Immature natural killer cell (primary cell): ENCODE measurements at regions not wholly inside any gene's neighbourhood (a gene's known extent, or its start where the extent isn't known, plus 50 kb on each side); places are given as distances from the start of the nearest gene placed in this dataset.

Experiments
- DNase-seq, 3 donors: peaks; one replicate each; pipeline ENCODE4 v3.0.0; 2022; ENCODE audit warnings: mixed read lengths in 1 of 3
- H3K27ac Mint-ChIP-seq, 6 donors: one replicate each; pipeline ENCODE4 v1.8.0; 2020; ENCODE audit warnings: mixed read lengths in 6 of 6, mild to moderate bottlenecking in 5 of 6, inconsistent platforms in 4 of 6, moderate library complexity in 3 of 6
- H3K27me3 Mint-ChIP-seq, 3 donors: one replicate each; pipeline ENCODE4 v1.8.0; 2020 to 2021; ENCODE audit warnings: low read depth in 3 of 3, mild to moderate bottlenecking in 3 of 3, mixed read lengths in 3 of 3, moderate library complexity in 3 of 3, inconsistent platforms in 1 of 3
- H3K36me3 Mint-ChIP-seq, 3 donors: one replicate each; pipeline ENCODE4 v1.8.0; 2020; ENCODE audit warnings: mixed read lengths in 3 of 3, inconsistent platforms in 2 of 3, mild to moderate bottlenecking in 2 of 3
- H3K4me1 Mint-ChIP-seq, 2 donors: one replicate each; pipeline ENCODE4 v1.8.0; 2020; ENCODE audit warnings: inconsistent platforms in 2 of 2, mild to moderate bottlenecking in 2 of 2, mixed read lengths in 2 of 2, moderate library complexity in 1 of 2
- H3K4me3 Mint-ChIP-seq, 5 donors: one replicate each; pipeline ENCODE4 v1.8.0; 2020; ENCODE audit warnings: mild to moderate bottlenecking in 5 of 5, mixed read lengths in 5 of 5, inconsistent platforms in 3 of 5, moderate library complexity in 3 of 5
- H3K9me3 Mint-ChIP-seq, 6 donors: one replicate each; pipeline ENCODE4 v1.8.0; 2020; ENCODE audit warnings: mild to moderate bottlenecking in 6 of 6, mixed read lengths in 6 of 6, inconsistent platforms in 4 of 6, moderate library complexity in 3 of 6

- Mint-ChIP-seq H3K4me1 (no peaks in the 10 kb centered on the region), H3K9me3 (peaks cover 0 to 12% (median 7%) of the 10 kb centered on the region in 6 donors), H3K4me3 (no peak overlapping the region), H3K27ac (no peak overlapping the region), H3K27me3 (no peaks in the 10 kb centered on the region), H3K36me3 (no peaks in the 10 kb centered on the region)
- no peak for DNase-seq
These were observed 254.6 kb upstream of the RND3 start for GRCh38 chr2:150742094-150742493.

- Mint-ChIP-seq H3K9me3 (peaks cover 0 to 16% (median 4%) of the 10 kb centered on the region in 6 donors), H3K36me3 (no peaks in the 10 kb centered on the region), H3K27ac (no peak overlapping the region), H3K4me3 (no peak overlapping the region), H3K4me1 (no peaks in the 10 kb centered on the region), H3K27me3 (no peaks in the 10 kb centered on the region)
- DNase-seq, result no peak
These were observed 248.5 kb upstream of the RND3 start for GRCh38 chr2:150735894-150736498.

- H3K9me3 Mint-ChIP-seq, result peaks cover 0 to 17% (median 8%) of the 10 kb centered on the region in 6 donors
- no peak overlapping the region for H3K4me3 Mint-ChIP-seq
- peaks cover 0 to 2% (median 0%) of the 10 kb centered on the region in 3 donors for H3K27me3 Mint-ChIP-seq
- H3K4me1 Mint-ChIP-seq, result no peaks in the 10 kb centered on the region
- H3K36me3 Mint-ChIP-seq, result no peaks in the 10 kb centered on the region
- no peak for DNase-seq
- no peak overlapping the region for H3K27ac Mint-ChIP-seq
These were observed 245.7 kb upstream of the RND3 start for GRCh38 chr2:150733051-150733618.

- Mint-ChIP-seq H3K4me1 (no peaks in the 10 kb centered on the region), H3K27ac (no peak overlapping the region), H3K9me3 (peaks cover 0 to 24% (median 8%) of the 10 kb centered on the region in 6 donors), H3K27me3 (peaks cover 0 to 2% (median 2%) of the 10 kb centered on the region in 3 donors), H3K36me3 (no peaks in the 10 kb centered on the region), H3K4me3 (no peak overlapping the region)
- no peak for DNase-seq
These were observed 245.0 kb upstream of the RND3 start for GRCh38 chr2:150732491-150732890.

GRCh38 chr2:150732064-150732463 is 244.6 kb upstream of the RND3 start:
- DNase-seq, result no peak
- Mint-ChIP-seq H3K27ac (no peak overlapping the region), H3K9me3 (peaks cover 0 to 24% (median 8%) of the 10 kb centered on the region in 6 donors), H3K27me3 (peaks cover 0 to 2% (median 2%) of the 10 kb centered on the region in 3 donors), H3K4me1 (no peaks in the 10 kb centered on the region), H3K4me3 (no peak overlapping the region), H3K36me3 (no peaks in the 10 kb centered on the region)

- Mint-ChIP-seq H3K27me3 (peaks cover 0 to 2% (median 2%) of the 10 kb centered on the region in 3 donors), H3K4me1 (no peaks in the 10 kb centered on the region), H3K4me3 (no peak overlapping the region), H3K9me3 (peaks cover 0 to 19% (median 6%) of the 10 kb centered on the region in 6 donors), H3K27ac (no peak overlapping the region), H3K36me3 (no peaks in the 10 kb centered on the region)
- no peak for DNase-seq
These were observed 242.1 kb upstream of the RND3 start for GRCh38 chr2:150729495-150729955.

- peaks cover 9 to 24% (median 13%) of the 10 kb centered on the region in 6 donors for H3K9me3 Mint-ChIP-seq
- no peak for DNase-seq
- no peaks in the 10 kb centered on the region for H3K36me3 Mint-ChIP-seq
- peaks cover 0 to 3% (median 0%) of the 10 kb centered on the region in 3 donors for H3K27me3 Mint-ChIP-seq
- H3K4me3 Mint-ChIP-seq, result no peak overlapping the region
- H3K4me1 Mint-ChIP-seq, result no peaks in the 10 kb centered on the region
- no peak overlapping the region for H3K27ac Mint-ChIP-seq
These were observed 230.8 kb upstream of the RND3 start for GRCh38 chr2:150718280-150718679.

- Mint-ChIP-seq H3K4me3 (no peak overlapping the region), H3K9me3 (peaks cover 2 to 22% (median 7%) of the 10 kb centered on the region in 6 donors), H3K4me1 (no peaks in the 10 kb centered on the region), H3K36me3 (no peaks in the 10 kb centered on the region), H3K27ac (no peak overlapping the region), H3K27me3 (peaks cover 0 to 3% (median 0%) of the 10 kb centered on the region in 3 donors)
- DNase-seq, result no peak
These were observed 228.7 kb upstream of the RND3 start for GRCh38 chr2:150716186-150716585.

GRCh38 chr2:150715501-150715900 is 228.0 kb upstream of the RND3 start:
- Mint-ChIP-seq H3K36me3 (no peaks in the 10 kb centered on the region), H3K4me3 (no peak overlapping the region), H3K4me1 (no peaks in the 10 kb centered on the region), H3K27ac (no peak overlapping the region), H3K27me3 (peaks cover 0 to 3% (median 0%) of the 10 kb centered on the region in 3 donors), H3K9me3 (peaks cover 0 to 18% (median 6%) of the 10 kb centered on the region in 6 donors)
- no peak for DNase-seq

- no peak overlapping the region for H3K4me3 Mint-ChIP-seq
- H3K36me3 Mint-ChIP-seq, result no peaks in the 10 kb centered on the region
- H3K27ac Mint-ChIP-seq, result no peak overlapping the region
- no peak for DNase-seq
- no peaks in the 10 kb centered on the region for H3K4me1 Mint-ChIP-seq
- H3K27me3 Mint-ChIP-seq, result peaks cover 0 to 3% (median 0%) of the 10 kb centered on the region in 3 donors
- peaks cover 0 to 18% (median under 1%) of the 10 kb centered on the region in 6 donors for H3K9me3 Mint-ChIP-seq
These were observed 223.4 kb upstream of the RND3 start for GRCh38 chr2:150710916-150711315.

- Mint-ChIP-seq H3K36me3 (no peaks in the 10 kb centered on the region), H3K4me1 (no peaks in the 10 kb centered on the region), H3K27me3 (peaks cover 0 to 3% (median 0%) of the 10 kb centered on the region in 3 donors), H3K4me3 (no peak overlapping the region), H3K9me3 (peaks cover 0 to 20% (median under 1%) of the 10 kb centered on the region in 6 donors), H3K27ac (no peak overlapping the region)
- no peak for DNase-seq
These were observed 222.6 kb upstream of the RND3 start for GRCh38 chr2:150710041-150710440.

GRCh38 chr2:150706561-150706960 is 219.1 kb upstream of the RND3 start:
- no peaks in the 10 kb centered on the region for H3K36me3 Mint-ChIP-seq
- no peak overlapping the region for H3K27ac Mint-ChIP-seq
- no peak overlapping the region for H3K4me3 Mint-ChIP-seq
- H3K4me1 Mint-ChIP-seq, result no peaks in the 10 kb centered on the region
- no peak for DNase-seq
- H3K9me3 Mint-ChIP-seq, result peaks cover 2 to 14% (median 6%) of the 10 kb centered on the region in 6 donors
- H3K27me3 Mint-ChIP-seq, result peaks cover 0 to 3% (median 2%) of the 10 kb centered on the region in 3 donors

- Mint-ChIP-seq H3K4me1 (no peaks in the 10 kb centered on the region), H3K9me3 (peaks cover 2 to 22% (median 7%) of the 10 kb centered on the region in 6 donors), H3K4me3 (no peak overlapping the region), H3K27ac (no peak overlapping the region), H3K27me3 (peaks cover 0 to 3% (median 2%) of the 10 kb centered on the region in 3 donors), H3K36me3 (no peaks in the 10 kb centered on the region)
- DNase-seq, result no peak
These were observed 218.3 kb upstream of the RND3 start for GRCh38 chr2:150705767-150706166.

- Mint-ChIP-seq H3K27me3 (peaks cover 0 to 3% (median 2%) of the 10 kb centered on the region in 3 donors), H3K36me3 (no peaks in the 10 kb centered on the region), H3K27ac (no peak overlapping the region), H3K9me3 (peaks cover 2 to 22% (median 7%) of the 10 kb centered on the region in 6 donors), H3K4me1 (no peaks in the 10 kb centered on the region), H3K4me3 (no peak overlapping the region)
- DNase-seq, result no peak
These were observed 217.9 kb upstream of the RND3 start for GRCh38 chr2:150705357-150705756.
